Mucosa of stomach (tissue), 1 donor: ENCODE measurements at regions not wholly inside any gene's neighbourhood (a gene's known extent, or its start where the extent isn't known, plus 50 kb on each side); places are given as distances from the start of the nearest gene placed in this dataset.

Experiments
- H3K27me3 ChIP-seq: one replicate; pipeline ENCODE4 v1.7.0; 2013; ENCODE audit warnings: mild to moderate bottlenecking, low read length; ENCODE audit not compliant: control insufficient read depth, insufficient read depth
- H3K36me3 ChIP-seq: one replicate; pipeline ENCODE4 v1.7.0; 2013; ENCODE audit warnings: low read length; ENCODE audit not compliant: control insufficient read depth, insufficient read depth
- H3K4me1 ChIP-seq: one replicate; pipeline ENCODE4 v1.7.0; 2013; ENCODE audit warnings: mild to moderate bottlenecking, low read length; ENCODE audit not compliant: control insufficient read depth, insufficient read depth
- H3K4me3 ChIP-seq: one replicate; pipeline ENCODE4 v1.7.0; 2013; ENCODE audit warnings: low read length
- H3K9ac ChIP-seq: one replicate; pipeline ENCODE4 v1.7.0; 2013; ENCODE audit warnings: mild to moderate bottlenecking, low read length, moderate library complexity
- H3K9me3 ChIP-seq: one replicate; pipeline ENCODE4 v1.7.0; 2013; ENCODE audit warnings: mild to moderate bottlenecking, low read length, moderate library complexity; ENCODE audit not compliant: control insufficient read depth
- donor health status: Pancreatic carcinoma.

- Histone ChIP-seq H3K36me3 (no peaks in the 10 kb centered on the region), H3K4me1 (no peaks in the 10 kb centered on the region), H3K27me3 (no peaks in the 10 kb centered on the region), H3K9me3 (no peaks in the 10 kb centered on the region), H3K9ac (no peak overlapping the region), H3K4me3 (no peak overlapping the region)
Observed at GRCh38 chr6:76706631-76707030, 634.2 kb upstream of the IMPG1 start.

- no peak overlapping the region for H3K4me3 ChIP-seq
- H3K4me1 ChIP-seq, result no peaks in the 10 kb centered on the region
- H3K36me3 ChIP-seq, result no peaks in the 10 kb centered on the region
- no peaks in the 10 kb centered on the region for H3K9me3 ChIP-seq
- no peaks in the 10 kb centered on the region for H3K27me3 ChIP-seq
- no peak overlapping the region for H3K9ac ChIP-seq
Observed at GRCh38 chr6:76706086-76706485, 633.6 kb upstream of the IMPG1 start.

GRCh38 chr6:76703786-76704185 is 631.3 kb upstream of the IMPG1 start:
- Histone ChIP-seq H3K9ac (no peak overlapping the region), H3K36me3 (no peaks in the 10 kb centered on the region), H3K9me3 (no peaks in the 10 kb centered on the region), H3K4me1 (no peaks in the 10 kb centered on the region), H3K4me3 (no peak overlapping the region), H3K27me3 (no peaks in the 10 kb centered on the region)

GRCh38 chr6:76703285-76703684 is 630.8 kb upstream of the IMPG1 start:
- Histone ChIP-seq H3K4me1 (no peaks in the 10 kb centered on the region), H3K9me3 (no peaks in the 10 kb centered on the region), H3K9ac (no peak overlapping the region), H3K36me3 (no peaks in the 10 kb centered on the region), H3K4me3 (no peak overlapping the region), H3K27me3 (no peaks in the 10 kb centered on the region)

- no peaks in the 10 kb centered on the region for H3K4me1 ChIP-seq
- H3K9ac ChIP-seq, result no peak overlapping the region
- H3K36me3 ChIP-seq, result no peaks in the 10 kb centered on the region
- H3K27me3 ChIP-seq, result no peaks in the 10 kb centered on the region
- H3K9me3 ChIP-seq, result no peaks in the 10 kb centered on the region
- no peak overlapping the region for H3K4me3 ChIP-seq
Observed at GRCh38 chr6:76702187-76702586, 629.7 kb upstream of the IMPG1 start.

- Histone ChIP-seq H3K27me3 (no peaks in the 10 kb centered on the region), H3K4me3 (no peak overlapping the region), H3K9ac (no peak overlapping the region), H3K36me3 (no peaks in the 10 kb centered on the region), H3K9me3 (no peaks in the 10 kb centered on the region), H3K4me1 (no peaks in the 10 kb centered on the region)
Observed at GRCh38 chr6:76701610-76702009, 629.1 kb upstream of the IMPG1 start.

GRCh38 chr6:76697585-76697984 is 625.1 kb upstream of the IMPG1 start:
- Histone ChIP-seq H3K27me3 (no peaks in the 10 kb centered on the region), H3K4me3 (no peak overlapping the region), H3K36me3 (no peaks in the 10 kb centered on the region), H3K4me1 (no peaks in the 10 kb centered on the region), H3K9ac (no peak overlapping the region), H3K9me3 (no peaks in the 10 kb centered on the region)

GRCh38 chr6:76694795-76695194 is 622.3 kb upstream of the IMPG1 start:
- Histone ChIP-seq H3K4me1 (no peaks in the 10 kb centered on the region), H3K9me3 (no peaks in the 10 kb centered on the region), H3K27me3 (no peaks in the 10 kb centered on the region), H3K4me3 (no peak overlapping the region), H3K36me3 (no peaks in the 10 kb centered on the region), H3K9ac (no peak overlapping the region)

- H3K27me3 ChIP-seq, result no peaks in the 10 kb centered on the region
- H3K4me3 ChIP-seq, result no peak overlapping the region
- no peaks in the 10 kb centered on the region for H3K36me3 ChIP-seq
Observed at GRCh38 chr6:76684875-76685274, 612.4 kb upstream of the IMPG1 start.

GRCh38 chr6:76683985-76684384 is 611.5 kb upstream of the IMPG1 start:
- no peaks in the 10 kb centered on the region for H3K4me1 ChIP-seq
- H3K36me3 ChIP-seq, result no peaks in the 10 kb centered on the region
- no peaks in the 10 kb centered on the region for H3K9me3 ChIP-seq
- H3K4me3 ChIP-seq, result no peak overlapping the region
- H3K27me3 ChIP-seq, result no peaks in the 10 kb centered on the region
- H3K9ac ChIP-seq, result no peak overlapping the region

More at GRCh38 chr6:76684875-76685274, 612.4 kb upstream of the IMPG1 start:
- no peaks in the 10 kb centered on the region for H3K4me1 ChIP-seq
- no peaks in the 10 kb centered on the region for H3K9me3 ChIP-seq
- no peak overlapping the region for H3K9ac ChIP-seq

- Histone ChIP-seq H3K36me3 (no peaks in the 10 kb centered on the region), H3K27me3 (no peaks in the 10 kb centered on the region), H3K9ac (no peak overlapping the region)
Observed at GRCh38 chr6:76682842-76683241, 610.4 kb upstream of the IMPG1 start.

GRCh38 chr6:76681781-76682180 is 609.3 kb upstream of the IMPG1 start:
- no peak overlapping the region for H3K9ac ChIP-seq
- H3K27me3 ChIP-seq, result no peaks in the 10 kb centered on the region

More at GRCh38 chr6:76682842-76683241, 610.4 kb upstream of the IMPG1 start:
- no peaks in the 10 kb centered on the region for H3K9me3 ChIP-seq
- H3K4me1 ChIP-seq, result no peaks in the 10 kb centered on the region
- no peak overlapping the region for H3K4me3 ChIP-seq

GRCh38 chr6:76677017-76677416 is 604.6 kb upstream of the IMPG1 start:
- Histone ChIP-seq H3K4me3 (no peak overlapping the region), H3K9ac (no peak overlapping the region), H3K9me3 (no peaks in the 10 kb centered on the region), H3K27me3 (no peaks in the 10 kb centered on the region), H3K4me1 (no peaks in the 10 kb centered on the region), H3K36me3 (no peaks in the 10 kb centered on the region)

More at GRCh38 chr6:76681781-76682180, 609.3 kb upstream of the IMPG1 start:
- no peaks in the 10 kb centered on the region for H3K9me3 ChIP-seq
- no peak overlapping the region for H3K4me3 ChIP-seq
- H3K36me3 ChIP-seq, result no peaks in the 10 kb centered on the region
- no peaks in the 10 kb centered on the region for H3K4me1 ChIP-seq
